GM19455 (cell line): ENCODE measurements at regions not wholly inside any gene's neighbourhood (a gene's known extent, or its start where the extent isn't known, plus 50 kb on each side); places are given as distances from the start of the nearest gene placed in this dataset.

Source experiments
- ATAC-seq: cut with Tn5 transposase; IDR thresholded peaks from one replicate; pipeline ENCODE4 v1.9.1; 2021; ENCODE audit not compliant: unreplicated experiment

DNA sequence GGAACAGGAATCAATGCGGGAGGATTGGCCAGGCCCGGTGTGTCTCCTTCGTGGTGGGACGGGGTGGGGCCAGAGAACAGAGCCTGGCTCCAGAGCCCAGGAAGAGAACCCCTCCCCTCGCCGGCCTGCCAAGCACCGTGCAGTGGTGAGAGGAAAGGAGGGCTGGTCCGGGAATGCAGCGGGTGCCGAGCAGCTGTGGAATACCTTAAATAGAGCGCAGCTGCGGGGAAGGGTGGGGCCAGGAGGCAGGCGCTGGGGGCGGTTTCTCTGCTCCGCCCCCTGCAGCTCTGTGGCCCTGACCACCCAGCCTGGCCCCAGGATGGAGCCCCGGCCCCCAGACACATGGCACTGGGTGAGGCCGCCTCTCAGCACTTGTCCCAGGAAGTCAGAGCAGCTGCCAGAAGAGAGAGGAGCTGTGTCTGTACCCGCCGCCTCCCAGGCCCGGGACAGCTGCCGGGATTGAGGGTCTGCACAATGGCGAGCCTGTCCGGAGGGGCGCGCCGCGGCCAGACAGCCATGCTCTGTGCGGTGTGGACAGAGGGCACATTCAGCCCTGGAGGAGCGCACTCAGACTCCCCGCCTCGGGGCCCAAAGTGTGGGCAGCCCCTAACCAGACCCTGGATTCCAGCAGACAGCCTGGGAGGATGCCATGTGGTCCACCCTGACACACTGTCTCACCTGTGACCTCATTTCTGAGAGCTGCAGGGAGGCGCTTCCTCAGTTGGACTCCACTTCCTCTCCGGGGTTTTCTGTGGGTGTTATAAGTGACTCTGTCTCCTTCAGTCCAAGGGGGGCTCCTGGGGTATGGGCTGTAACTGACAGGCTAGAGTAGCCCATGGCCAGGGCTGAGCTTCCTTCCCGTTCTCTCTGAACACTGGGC lies 268.8 kb downstream of the SEC14L1 start:
- no peak for ATAC-seq

DNA sequence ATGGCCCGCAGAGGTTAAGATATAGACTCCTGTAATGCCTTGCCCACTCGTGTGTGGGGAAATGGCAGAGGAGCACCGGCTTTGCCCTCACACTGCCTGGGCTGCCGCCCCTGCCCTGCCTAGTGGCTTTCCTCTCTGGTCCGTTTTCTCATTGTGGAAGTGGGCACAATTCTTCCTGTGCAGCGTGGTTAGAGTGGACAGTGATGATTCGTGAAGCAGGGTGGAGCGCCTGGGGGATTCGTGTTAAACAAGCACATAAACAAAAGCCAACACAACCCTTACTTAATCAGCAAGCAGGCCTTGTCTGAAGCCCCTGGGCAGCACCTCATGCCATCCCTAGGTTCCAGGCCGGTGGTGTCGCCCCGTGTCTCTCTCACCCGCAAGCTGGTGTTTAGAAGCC lies 269.7 kb downstream of the SEC14L1 start:
- no peak for ATAC-seq

DNA sequence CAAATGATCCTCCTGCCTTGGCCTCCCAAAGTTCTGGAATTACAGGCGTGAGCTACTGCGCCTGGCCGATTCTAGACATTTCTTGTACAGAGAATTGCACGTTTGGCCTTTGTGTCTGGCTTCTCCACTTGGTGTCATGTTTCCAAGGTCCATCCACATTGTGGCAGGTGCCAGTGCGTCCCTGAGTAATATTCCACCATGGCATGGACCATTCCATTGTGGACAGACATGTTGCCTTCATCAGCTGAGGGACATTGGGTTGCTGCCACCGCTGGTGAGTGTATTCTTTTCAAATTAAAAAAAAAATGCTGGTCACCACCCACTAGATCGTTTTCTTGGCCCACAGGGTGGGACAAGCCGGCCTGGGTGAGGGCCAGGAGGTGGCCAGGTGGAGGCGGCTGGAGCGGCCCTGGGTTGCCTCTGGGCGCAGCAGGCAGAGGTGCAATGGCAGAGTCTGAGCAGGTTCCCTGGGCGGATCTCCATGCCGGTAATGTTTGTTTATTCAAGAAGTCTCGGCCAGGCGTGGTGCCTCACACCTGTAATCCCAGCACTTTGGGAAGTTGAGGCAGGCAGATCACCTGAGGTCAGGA lies 274.1 kb downstream of the SEC14L1 start:
- no peak for ATAC-seq

DNA sequence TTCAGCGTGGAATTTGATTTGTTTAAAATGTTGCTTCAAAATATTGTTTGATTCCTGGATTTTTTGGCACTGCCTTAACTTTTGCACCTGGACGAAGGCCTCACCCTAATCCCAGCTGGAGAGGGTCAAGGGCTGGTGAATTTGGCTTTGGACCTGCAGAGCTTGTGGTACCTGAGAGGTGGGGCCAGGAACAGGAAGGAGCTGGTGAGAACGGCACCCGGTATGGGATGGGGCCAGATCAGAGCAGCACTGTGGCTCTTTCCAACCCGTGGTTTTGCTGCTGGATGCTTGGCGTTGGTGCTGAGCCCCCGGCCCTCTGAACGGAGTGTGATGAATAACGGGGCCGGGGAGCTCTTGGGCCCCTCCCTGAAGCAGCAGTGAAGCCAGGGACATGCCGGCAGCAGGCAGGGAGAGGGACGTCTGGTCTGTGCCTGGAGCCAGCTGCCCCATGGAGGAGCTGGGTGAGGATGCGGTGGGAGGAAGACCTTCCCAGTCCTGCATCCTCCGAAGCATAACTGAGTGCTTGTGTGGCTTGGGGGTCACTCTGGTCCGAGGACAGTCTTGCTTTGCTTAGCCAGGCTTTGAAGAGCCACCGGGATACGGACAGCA lies 275.4 kb downstream of the SEC14L1 start:
- ATAC-seq, result no peak

DNA sequence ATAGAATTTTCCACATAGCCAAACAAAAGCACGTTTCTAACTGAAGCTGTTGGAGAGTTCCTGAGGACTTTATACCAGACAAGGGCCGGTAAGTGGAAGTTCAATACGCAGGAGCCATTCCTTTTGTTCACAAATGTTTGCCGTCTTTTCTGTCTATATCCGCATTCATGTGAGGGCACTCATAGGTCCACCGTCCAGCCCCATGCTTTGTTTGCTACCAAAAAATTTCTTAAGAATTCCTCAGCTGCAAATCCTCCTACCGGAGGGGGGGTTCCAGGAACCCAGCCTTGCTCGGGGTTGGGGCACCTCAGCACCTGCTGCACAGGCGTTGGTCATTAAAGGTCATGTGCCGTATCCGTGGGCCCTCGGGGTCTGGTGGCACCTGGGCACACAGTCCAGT lies 276.8 kb downstream of the SEC14L1 start:
- ATAC-seq, result no peak

DNA sequence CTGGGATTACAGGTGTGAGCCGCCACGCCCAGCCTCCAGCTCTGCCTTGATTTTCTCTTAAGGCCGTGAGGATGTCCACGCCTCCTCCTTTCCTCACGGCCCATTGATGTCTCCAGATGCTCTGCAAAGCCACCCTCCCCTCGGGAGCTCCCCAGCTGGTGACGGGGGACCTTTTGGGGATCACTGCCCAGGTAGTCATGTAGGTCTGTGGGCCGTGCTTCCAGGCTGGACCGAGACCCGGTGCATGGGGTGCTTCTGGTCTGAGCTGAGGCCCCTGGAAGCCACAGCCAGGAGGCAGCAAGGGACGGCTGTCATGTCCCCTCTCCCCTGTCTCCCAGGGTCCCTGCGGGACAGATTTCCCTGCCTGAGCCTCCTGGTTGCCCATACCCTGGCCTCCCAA lies 277.8 kb downstream of the SEC14L1 start:
- no peak for ATAC-seq

DNA sequence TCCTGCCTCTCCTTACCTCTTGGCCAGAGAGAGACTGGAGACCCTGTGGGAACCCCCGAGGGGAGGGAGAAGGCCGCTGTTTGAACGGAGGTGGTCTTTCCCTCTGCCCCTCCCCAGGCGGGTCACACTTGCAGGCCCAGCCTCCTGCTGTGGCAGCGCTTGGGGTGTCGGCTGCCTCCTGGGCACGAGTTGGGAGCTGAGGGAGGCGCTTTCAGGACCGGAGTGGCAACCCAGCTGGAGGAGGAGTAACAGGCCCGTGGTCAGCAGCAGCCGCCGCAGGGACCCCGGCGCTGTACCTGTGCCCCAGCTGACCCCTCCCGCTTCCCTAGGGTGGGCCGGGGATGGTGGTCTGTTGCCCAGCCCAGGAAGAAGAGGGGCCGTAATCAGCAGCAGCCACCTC lies 278.3 kb downstream of the SEC14L1 start:
- no peak for ATAC-seq

DNA sequence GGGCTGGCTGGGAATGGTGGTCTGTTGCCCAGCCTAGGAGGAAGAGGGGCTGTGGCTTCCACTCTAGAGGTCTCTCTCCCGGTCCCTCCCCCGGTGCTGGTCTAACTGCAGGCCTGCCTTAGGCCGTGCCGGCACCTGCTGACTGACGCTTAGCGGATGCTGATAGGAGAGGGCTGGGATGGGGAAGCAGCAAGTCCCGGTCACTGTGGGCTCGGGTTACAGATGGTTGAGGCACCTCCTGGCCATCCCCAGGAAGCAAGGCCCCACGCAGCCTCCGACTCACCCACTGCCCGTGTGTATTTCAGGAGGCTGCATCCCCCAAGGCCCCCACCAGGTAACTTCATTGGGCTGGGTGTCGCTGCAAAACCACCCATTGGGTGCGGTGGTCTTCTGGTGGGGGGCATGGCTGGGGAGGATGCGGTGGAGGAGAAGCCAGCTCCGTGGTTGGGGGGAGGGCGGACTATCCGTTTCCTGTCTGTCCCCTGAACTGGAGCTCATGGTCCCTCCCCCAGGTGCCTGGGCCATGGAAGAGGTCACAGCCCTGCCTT lies 278.9 kb downstream of the SEC14L1 start:
- no peak for ATAC-seq

DNA sequence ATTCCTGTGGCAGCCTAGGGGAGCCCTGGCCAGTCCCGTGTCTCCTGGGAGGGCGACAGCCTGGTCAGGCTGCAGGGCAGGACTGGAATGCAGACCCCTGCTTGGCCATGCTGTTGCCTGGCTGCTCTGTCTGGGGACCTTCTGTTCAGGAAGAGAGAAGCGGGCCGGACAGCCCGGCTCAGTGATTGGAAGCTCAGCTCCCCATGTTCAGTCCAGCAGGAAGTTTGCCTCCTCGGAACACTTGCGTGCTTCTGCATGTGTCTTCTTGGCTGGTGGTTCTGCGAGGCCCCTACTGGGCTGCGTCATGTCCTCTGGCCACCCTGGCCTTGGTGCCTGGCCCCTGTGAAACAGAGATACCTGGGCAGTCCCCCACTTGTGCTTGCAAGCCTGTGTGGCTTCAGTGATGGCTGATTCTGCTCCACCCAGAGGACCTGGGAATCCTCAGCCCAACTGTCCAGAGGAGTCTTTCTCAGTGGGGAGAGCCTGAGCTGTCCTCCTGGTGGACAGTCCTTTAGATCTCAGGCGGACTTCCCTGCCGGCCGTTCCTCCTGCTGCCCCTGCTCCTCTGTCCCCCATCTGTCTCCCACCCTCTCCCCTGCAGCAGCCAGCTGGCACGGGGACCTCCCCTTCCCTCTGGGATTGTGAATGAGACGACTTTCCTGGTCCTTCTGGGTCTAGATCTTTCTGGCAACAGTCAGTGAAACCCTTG lies 279.5 kb downstream of the SEC14L1 start:
- ATAC-seq, result no peak

DNA sequence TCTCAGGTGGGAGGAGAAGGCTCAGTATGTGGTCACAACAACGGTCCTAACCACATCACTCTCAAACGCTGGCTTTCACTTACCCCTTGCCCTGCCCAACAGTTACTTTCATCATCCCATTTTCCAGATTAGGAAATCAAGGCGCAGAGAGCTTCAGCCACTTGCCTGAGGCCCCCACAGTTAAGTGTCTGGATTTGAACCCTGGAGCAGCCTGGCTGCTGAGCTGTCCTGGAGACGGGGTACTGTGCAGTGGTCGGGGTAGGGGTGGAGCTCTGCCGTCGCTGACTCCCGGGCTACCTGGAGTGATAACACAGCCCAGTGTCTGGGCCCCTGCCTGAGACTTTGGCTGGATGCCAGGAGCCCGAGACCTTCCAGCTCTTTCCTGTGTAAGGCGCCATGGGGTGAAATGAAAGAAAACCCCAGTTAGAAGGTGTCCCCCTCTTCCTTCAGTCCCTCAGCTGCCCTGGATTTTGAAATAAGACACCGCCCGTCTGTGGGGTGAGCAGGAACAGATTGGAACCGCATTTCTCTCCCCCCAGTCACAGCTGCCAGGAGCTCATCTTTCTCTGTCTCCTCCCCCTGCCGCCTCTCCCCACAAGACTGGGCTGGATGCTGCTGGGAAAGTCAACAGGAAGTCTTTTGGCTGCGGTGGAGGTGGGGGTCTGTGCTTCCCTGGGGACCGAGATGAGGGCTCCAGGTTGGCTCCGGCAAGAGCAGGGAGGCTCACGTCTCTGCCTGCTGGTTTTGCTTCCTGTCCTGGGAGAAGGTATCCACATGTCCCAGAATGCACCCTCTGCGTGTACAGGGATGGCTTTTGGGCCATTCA lies 280.2 kb downstream of the SEC14L1 start:
- no peak for ATAC-seq

DNA sequence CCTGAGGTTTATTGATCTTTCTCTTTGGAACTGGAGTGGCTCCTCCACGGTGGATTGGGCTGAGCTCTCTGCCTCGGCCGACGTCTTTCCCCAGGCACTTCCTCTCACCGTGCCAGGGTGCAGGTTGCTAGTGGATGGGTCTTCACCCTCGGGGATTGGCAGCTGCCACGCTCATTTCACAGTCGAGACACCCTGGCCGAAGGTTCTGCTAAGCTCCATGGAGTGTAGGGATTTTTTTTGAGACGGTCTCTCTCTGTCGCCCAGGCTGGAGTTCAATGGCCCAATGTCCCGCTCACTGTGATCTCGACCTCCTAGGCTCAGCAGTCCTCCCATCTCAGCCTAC lies 280.8 kb downstream of the SEC14L1 start:
- ATAC-seq, result no peak

DNA sequence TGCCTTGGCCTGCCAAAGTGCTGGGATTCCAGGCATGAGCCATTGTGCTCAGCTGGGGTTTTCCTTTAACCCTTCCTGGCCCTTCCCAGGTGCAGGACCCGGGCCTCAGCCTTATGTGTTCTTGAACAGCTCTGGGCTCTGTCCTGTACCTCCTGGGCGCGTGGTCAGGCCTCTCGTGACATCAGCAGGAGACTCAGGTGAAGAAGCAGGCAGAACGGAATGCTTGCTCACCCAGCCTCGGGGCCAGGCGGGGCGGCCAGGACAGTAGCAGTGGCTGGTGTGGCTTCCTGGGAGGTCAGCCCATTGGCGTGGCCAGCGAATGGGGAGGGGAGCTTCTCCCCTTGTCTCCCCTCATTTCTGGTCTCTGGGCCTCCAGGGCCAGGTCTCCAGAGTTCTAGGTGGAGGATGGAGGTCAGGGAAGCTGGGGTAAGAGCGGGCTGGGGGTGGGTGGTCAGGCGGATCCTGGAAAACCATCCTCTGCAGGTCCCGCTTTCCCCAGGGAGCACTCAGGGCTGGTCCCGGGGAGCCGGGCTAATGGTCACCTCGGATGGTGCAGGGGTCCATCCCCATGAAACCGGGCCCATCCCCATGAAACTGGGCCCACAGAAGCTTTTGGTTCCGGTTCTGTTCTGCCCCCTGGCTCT lies 281.5 kb downstream of the SEC14L1 start:
- ATAC-seq, result no peak

DNA sequence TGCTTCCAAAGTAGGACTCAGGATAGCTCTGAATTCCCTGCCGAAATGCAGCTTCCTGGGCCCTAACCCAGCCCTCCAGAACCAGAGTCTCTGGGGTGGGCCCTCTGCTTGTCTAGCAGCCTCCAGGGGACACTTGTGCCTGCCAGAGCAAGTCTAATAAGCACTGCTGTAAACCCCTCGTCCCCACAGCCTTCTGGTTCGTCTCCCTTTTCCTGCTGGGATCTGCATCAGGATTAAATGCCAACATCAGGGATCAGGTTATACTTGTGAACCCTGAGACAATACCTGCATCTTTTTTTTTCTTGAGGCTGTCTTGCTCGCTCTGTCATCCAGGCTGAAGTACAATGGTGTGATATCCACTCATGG lies 282.0 kb downstream of the SEC14L1 start:
- ATAC-seq, result no peak

DNA sequence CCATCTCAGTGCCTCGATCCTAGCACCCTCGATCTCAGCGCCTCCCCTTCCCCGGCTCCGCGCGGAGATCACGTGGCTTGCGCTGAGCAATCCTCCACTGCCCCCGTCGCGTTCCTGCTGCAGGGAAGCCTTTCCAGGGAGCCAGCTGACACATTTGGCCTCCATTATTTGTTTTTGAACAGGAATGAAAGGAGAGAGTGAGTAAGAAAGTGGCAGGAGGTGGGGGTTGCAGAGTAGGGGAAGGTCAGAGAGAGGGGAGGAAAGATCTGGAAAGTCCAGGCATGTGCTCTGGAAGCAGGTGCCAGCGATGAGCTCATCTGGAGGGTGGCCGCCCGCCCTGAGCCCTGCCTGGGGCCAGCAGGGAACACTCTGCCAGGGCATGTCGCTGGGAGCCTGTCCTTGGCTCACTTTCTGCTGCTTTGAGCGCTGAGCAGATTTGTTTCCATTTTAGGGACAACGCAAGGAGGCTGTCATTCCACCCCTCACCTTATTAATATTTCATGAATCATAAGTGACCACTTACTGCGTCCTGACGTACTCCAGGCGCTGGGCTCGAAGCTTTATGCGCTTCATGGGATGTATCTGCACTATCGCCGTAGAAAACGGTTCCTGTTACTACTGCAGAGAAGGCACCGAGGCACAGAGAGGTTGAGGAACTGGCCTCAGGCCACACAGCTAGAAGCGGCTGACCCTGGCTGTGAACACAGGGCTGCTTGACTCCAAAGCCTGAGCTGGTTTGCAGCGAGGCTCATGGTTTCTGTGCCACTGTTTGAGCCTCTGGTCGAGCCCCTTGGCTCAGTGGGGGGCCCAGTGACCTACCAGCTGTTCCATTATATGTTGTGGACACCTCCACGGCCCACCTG lies 283.1 kb downstream of the SEC14L1 start:
- ATAC-seq, result no peak

DNA sequence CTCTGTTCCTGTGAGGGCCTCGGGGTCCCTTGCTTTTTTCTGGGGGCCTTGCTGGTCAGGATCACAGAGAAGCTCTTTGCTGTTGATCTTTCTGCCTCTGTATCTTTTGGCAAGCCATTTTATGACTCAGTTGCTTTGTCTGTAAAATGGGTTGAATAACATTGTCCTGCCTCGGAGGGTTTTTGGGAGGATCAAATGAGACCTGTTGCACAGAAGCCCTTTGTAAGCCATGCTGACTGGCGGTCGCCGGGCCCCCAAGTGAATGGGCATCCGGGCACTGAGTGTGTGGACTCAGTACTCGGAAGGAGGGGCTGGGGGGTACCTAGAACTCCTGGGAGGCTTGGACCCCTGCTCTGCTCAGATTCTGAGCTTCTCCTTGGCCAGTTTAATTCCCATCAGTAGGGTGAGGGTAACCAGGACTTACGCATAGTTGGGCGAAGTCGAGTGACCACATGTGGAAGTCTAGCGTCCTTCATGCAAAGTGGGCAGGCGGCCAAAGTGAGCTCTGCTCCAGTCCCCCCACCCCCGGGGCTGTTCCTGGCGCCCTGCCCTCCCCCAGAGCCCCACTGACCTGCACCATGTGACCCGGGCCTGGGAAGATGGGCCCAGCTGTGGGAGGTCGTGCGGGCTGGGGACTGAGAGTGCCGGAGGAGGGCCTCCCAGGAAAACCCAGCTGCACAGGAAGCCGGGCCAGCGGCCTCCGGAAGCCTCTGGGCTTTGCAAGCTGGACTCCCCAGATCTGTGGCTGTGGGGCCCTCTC lies 284.0 kb downstream of the SEC14L1 start:
- ATAC-seq, result no peak

DNA sequence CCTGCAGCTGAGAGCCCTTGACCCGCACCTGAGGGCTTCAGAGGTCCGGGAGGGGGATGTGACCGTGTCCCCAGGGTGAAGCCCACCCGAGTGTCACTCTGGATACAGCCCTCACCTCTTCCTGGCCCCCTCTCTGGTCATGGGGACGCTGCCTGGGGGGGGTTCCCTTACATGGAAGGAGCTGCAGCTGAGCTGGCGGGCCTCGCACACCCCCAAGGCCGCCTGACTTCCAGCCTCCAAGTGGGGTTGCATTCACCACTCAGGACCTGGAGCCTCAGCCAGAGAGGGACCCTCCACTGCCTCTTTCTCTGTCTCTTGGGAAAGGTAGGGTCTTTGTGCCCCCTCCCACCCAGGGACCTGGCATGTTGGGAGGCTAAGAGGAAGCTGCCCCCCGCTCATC lies 284.6 kb downstream of the SEC14L1 start:
- ATAC-seq, result no peak

DNA sequence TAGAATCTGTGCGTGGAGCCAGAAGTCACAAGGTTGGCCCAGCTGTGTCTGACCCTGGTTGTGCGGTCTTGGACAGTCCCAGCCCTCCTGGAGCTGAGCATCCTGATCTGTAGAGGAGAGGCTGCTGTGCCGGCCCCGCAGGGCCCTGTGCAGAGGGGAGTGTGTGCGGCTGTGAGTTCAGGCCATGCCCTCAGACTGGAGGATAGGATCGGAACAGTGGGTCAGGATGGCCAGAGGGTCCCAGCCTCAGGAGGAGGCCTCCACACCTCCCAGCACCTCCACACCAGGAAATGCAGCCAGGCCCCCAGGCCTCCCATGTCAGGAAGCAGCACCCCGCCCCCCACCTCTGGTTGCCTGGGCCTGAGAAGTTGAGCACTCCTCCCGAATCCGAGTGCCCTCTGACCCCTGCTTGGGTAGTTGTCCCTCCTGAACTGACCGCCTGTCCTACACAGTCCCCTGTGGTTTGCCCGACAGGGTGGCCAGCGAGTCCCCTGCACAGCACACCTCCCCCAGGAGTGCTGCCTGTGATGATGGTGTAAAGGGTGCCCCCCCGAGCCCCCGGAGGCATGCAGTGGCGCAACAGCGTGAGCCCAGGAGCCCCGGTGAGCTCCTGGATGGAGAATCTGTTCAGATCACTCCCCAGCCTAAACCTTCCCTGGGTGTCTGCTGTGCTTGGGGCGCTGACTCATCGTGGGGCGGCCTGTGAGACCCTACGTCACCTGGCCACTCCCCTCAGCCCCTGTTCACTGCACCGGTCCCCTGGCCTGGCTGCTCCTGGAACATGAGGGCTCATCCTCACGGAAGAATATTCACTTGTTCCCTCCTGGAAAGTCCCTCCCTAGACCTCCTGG lies 285.2 kb downstream of the SEC14L1 start:
- no peak for ATAC-seq
